K562 (cell line): ENCODE measurements at regions not wholly inside any gene's neighbourhood (a gene's known extent, or its start where the extent isn't known, plus 50 kb on each side); places are given as distances from the start of the nearest gene placed in this dataset.

Experiments used
- HIVEP1 ChIP-seq: fragments of 250-450 bp; sonication (Bioruptor Pico); IDR thresholded peaks from 2 replicates; pipeline ENCODE4 v1.4.0; 2020; ENCODE audit warnings: mild to moderate bottlenecking
- MYC ChIP-seq, 2 experiments: fragments of 250-450 bp in 1 of 2; sonication (Bioruptor Pico) in 1 of 2; IDR thresholded peaks; 2 replicates each; pipeline versions ENCODE4 v1.5.1 to v1.6.1; 2012 to 2021; ENCODE audit warnings: low read depth in 2 of 2, borderline replicate concordance in 1 of 2, improper control_type of control experiment in 1 of 2, low read length in 1 of 2, mild to moderate bottlenecking in 1 of 2, moderate library complexity in 1 of 2
- PML ChIP-seq: IDR thresholded peaks from 2 replicates; pipeline ENCODE4 v1.6.1; 2012; ENCODE audit warnings: low read length, inconsistent platforms
- POLR2AphosphoS5 ChIP-seq: IDR thresholded peaks from 2 replicates; pipeline ENCODE4 v1.6.1; 2011; ENCODE audit warnings: mild to moderate bottlenecking, low read depth, low read length, moderate library complexity; ENCODE audit not compliant: control insufficient read depth, insufficient read depth
- ZNF780A ChIP-seq: fragments of 250-450 bp; sonication (Bioruptor Pico); IDR thresholded peaks from 2 replicates; pipeline ENCODE4 v1.5.0; 2021; ENCODE audit warnings: mild to moderate bottlenecking
- TF ChIP-seq, protein P1 (sequence below): fragments of 250-450 bp; sonication (Bioruptor Pico); IDR thresholded peaks from 2 replicates; pipeline ENCODE4 v1.5.0; 2020; ENCODE audit warnings: mild to moderate bottlenecking
- TF ChIP-seq, protein P2 (sequence below): sonication (generic); formaldehyde crosslinking; IDR thresholded peaks from 2 replicates; pipeline ENCODE4 v1.5.0; 2020; ENCODE audit warnings: missing genetic modification reagents
- TF ChIP-seq, protein P3 (sequence below): fragments of 250-450 bp; sonication (Bioruptor Pico); IDR thresholded peaks from 2 replicates; pipeline ENCODE4 v1.8.0; 2021; ENCODE audit warnings: borderline replicate concordance, mild to moderate bottlenecking, moderate library complexity; ENCODE audit not compliant: poor library complexity, severe bottlenecking
- TF ChIP-seq, protein P4 (sequence below), 3 experiments: fragments of 200-800 bp in 1 of 3; sonication (Bioruptor generic) in 1 of 3; sonication (generic) in 1 of 3; formaldehyde crosslinking in 1 of 3; IDR thresholded peaks; 2 replicates each; pipeline versions ENCODE4 v1.6.1 to v1.8.0; 2016 to 2022; ENCODE audit warnings: mild to moderate bottlenecking in 2 of 3, missing compliant biosample characterization in 2 of 3, missing genetic modification characterization in 2 of 3, missing genetic modification reagents in 1 of 3

DNA sequence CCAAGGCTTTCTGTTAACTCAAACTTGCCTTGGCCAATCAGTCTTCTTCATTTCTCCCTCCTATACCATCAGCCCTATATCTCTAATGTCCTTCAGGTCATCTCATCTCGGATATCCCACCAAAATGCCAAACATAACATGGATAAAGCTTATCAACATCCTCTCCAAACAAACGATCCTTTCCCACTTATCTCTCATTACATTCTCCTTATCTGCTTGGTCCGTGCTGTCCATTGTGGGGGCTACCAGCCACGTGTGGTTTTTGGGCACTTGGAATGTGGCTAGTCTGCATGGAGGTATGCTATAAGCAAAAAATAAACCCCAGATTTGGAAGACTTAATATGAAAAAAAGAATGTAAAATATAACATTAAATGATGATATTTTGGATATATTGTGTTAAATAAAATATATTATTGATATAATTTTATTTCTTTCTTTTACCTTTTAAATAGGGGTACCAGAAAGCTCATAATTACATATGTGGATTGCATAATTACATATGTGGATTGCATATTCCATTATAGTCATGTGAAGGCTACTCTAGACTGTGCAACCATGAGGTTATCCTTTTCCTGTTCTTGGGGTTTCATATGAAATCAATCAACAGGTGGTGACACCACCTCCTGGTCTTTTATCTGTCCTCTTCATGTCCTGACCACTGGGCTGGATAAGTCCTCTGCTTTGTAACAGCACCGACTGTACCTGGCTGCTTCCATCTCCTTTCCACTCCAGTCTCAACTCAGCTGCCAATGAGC, 123.0 kb downstream of the CD83 start:
- TF ChIP-seq, protein P1, sequence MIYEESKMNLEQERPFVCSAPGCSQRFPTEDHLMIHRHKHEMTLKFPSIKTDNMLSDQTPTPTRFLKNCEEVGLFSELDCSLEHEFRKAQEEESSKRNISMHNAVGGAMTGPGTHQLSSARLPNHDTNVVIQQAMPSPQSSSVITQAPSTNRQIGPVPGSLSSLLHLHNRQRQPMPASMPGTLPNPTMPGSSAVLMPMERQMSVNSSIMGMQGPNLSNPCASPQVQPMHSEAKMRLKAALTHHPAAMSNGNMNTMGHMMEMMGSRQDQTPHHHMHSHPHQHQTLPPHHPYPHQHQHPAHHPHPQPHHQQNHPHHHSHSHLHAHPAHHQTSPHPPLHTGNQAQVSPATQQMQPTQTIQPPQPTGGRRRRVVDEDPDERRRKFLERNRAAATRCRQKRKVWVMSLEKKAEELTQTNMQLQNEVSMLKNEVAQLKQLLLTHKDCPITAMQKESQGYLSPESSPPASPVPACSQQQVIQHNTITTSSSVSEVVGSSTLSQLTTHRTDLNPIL (CRISPR knock-in tag), result no peak
- TF ChIP-seq MYC (IDR thresholded peaks at IDR 0.05; ENCODE audit: low read depth, low read length) (0 out of 2 replicates have a peak, but pooled peaks have one; percentile 25), MYC (CRISPR knock-in tag; IDR thresholded peaks at IDR 0.05; ENCODE audit: borderline replicate concordance, low read depth) (no peak), ZNF780A (no peak), PML (no peak; the same call in 1 of the 2 replicates), HIVEP1 (CRISPR knock-in tag) (no peak), POLR2AphosphoS5 (no peak)
- TF ChIP-seq, protein P2, sequence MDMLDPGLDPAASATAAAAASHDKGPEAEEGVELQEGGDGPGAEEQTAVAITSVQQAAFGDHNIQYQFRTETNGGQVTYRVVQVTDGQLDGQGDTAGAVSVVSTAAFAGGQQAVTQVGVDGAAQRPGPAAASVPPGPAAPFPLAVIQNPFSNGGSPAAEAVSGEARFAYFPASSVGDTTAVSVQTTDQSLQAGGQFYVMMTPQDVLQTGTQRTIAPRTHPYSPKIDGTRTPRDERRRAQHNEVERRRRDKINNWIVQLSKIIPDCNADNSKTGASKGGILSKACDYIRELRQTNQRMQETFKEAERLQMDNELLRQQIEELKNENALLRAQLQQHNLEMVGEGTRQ (CRISPR knock-in tag), result no peak
- TF ChIP-seq, protein P3, sequence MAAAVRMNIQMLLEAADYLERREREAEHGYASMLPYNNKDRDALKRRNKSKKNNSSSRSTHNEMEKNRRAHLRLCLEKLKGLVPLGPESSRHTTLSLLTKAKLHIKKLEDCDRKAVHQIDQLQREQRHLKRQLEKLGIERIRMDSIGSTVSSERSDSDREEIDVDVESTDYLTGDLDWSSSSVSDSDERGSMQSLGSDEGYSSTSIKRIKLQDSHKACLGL (CRISPR knock-in tag), result no peak
- TF ChIP-seq, protein P4, sequence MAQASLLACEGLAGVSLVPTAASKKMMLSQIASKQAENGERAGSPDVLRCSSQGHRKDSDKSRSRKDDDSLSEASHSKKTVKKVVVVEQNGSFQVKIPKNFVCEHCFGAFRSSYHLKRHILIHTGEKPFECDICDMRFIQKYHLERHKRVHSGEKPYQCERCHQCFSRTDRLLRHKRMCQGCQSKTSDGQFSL (CRISPR knock-in tag; IDR thresholded peaks at IDR 0.05), result no peak
- TF ChIP-seq, protein P4 (tag; IDR thresholded peaks at IDR 0.05), result no peak
